ENCODE measurements at regions not wholly inside any gene's neighbourhood (a gene's known extent, or its start where the extent isn't known, plus 50 kb on each side); places are given as distances from the start of the nearest gene placed in this dataset.

GRCh38 chr7:153616711-153617325 is 435.4 kb upstream of the DPP6 start:
- Histone ChIP-seq H3K9me2 (ENCODE audit: insufficient read depth) (no peaks in the 10 kb centered on the region), H3K27ac (no peak overlapping the region), H3K27me3 (replicated peaks; ENCODE audit: insufficient read depth) (no peaks in the 10 kb centered on the region), H3K79me2 (ENCODE audit: insufficient read depth) (no peaks in the 10 kb centered on the region), H3K4me1 (ENCODE audit: insufficient read depth) (no peaks in the 10 kb centered on the region), H3K4me2 (ENCODE audit: unreplicated experiment) (no peak overlapping the region), H2AFZ (no peak overlapping the region), H4K20me1 (ENCODE audit: insufficient read depth) (no peaks in the 10 kb centered on the region), H3F3A (ENCODE audit: insufficient read depth) (no peaks in the 10 kb centered on the region), H3K36me3 (ENCODE audit: low read depth) (no peaks in the 10 kb centered on the region), H3K4me3 (no peak overlapping the region), H3K9me3 (ENCODE audit: low read depth) (no peaks in the 10 kb centered on the region), H3K9ac (no peak overlapping the region)
- no peak for DNase-seq
- WGBS, 2 experiments (ENCODE audit: low coverage in 1 of 2, low lambda C conversion rate in 2 of 2, missing lambda C conversion rate in 2 of 2): 2 to 4% methylated on average over 8 of the region's 8 CpGs
- TF ChIP-seq EZH2phosphoT487 (IDR thresholded peaks at IDR 0.05; ENCODE audit: insufficient read depth, low read depth): no peak
- TF ChIP-seq EZH2 (IDR thresholded peaks at IDR 0.05; ENCODE audit: insufficient read depth, poor library complexity, severe bottlenecking): no peak
- in situ Hi-C loops (cut with MboI): no loop called here

- no peaks in the 10 kb centered on the region for H3K79me2 ChIP-seq (ENCODE audit: insufficient read depth)
- in situ Hi-C loops (cut with MboI): no loop called here
- no peaks in the 10 kb centered on the region for H3K9me2 ChIP-seq (ENCODE audit: insufficient read depth)
- H3K9ac ChIP-seq: no peak overlapping the region
- no peak overlapping the region for H2AFZ ChIP-seq
- no peak overlapping the region for H3K4me2 ChIP-seq (ENCODE audit: unreplicated experiment)
- TF ChIP-seq EZH2phosphoT487 (IDR thresholded peaks at IDR 0.05; ENCODE audit: insufficient read depth, low read depth) (no peak), EZH2 (IDR thresholded peaks at IDR 0.05; ENCODE audit: insufficient read depth, poor library complexity, severe bottlenecking) (no peak)
- H4K20me1 ChIP-seq (ENCODE audit: insufficient read depth): no peaks in the 10 kb centered on the region
- H3K36me3 ChIP-seq (ENCODE audit: low read depth): no peaks in the 10 kb centered on the region
- H3K4me3 ChIP-seq: no peak overlapping the region
- no peaks in the 10 kb centered on the region for H3K27me3 ChIP-seq (replicated peaks; ENCODE audit: insufficient read depth)
- no peak for DNase-seq
- no peaks in the 10 kb centered on the region for H3F3A ChIP-seq (ENCODE audit: insufficient read depth)
- H3K4me1 ChIP-seq (ENCODE audit: insufficient read depth): no peaks in the 10 kb centered on the region
- no peak overlapping the region for H3K27ac ChIP-seq
- no peaks in the 10 kb centered on the region for H3K9me3 ChIP-seq (ENCODE audit: low read depth)
Observed at GRCh38 chr7:153627323-153627722, 424.9 kb upstream of the DPP6 start.

GRCh38 chr7:153628406-153628805 is 423.8 kb upstream of the DPP6 start:
- Histone ChIP-seq H4K20me1 (ENCODE audit: insufficient read depth) (no peaks in the 10 kb centered on the region), H3K27ac (no peak overlapping the region), H3K9ac (no peak overlapping the region), H3K9me2 (ENCODE audit: insufficient read depth) (no peaks in the 10 kb centered on the region), H3K27me3 (replicated peaks; ENCODE audit: insufficient read depth) (no peaks in the 10 kb centered on the region), H3F3A (ENCODE audit: insufficient read depth) (no peaks in the 10 kb centered on the region), H3K36me3 (ENCODE audit: low read depth) (no peaks in the 10 kb centered on the region), H3K4me2 (ENCODE audit: unreplicated experiment) (no peak overlapping the region), H3K9me3 (ENCODE audit: low read depth) (no peaks in the 10 kb centered on the region), H3K79me2 (ENCODE audit: insufficient read depth) (no peaks in the 10 kb centered on the region), H2AFZ (no peak overlapping the region), H3K4me1 (ENCODE audit: insufficient read depth) (no peaks in the 10 kb centered on the region), H3K4me3 (no peak overlapping the region)
- no peak for DNase-seq
- TF ChIP-seq EZH2 (IDR thresholded peaks at IDR 0.05; ENCODE audit: insufficient read depth, poor library complexity, severe bottlenecking) (no peak), EZH2phosphoT487 (IDR thresholded peaks at IDR 0.05; ENCODE audit: insufficient read depth, low read depth) (no peak)
- in situ Hi-C loops (cut with MboI): no loop called here
- WGBS, 2 experiments (ENCODE audit: low coverage in 1 of 2, low lambda C conversion rate in 2 of 2, missing lambda C conversion rate in 2 of 2): 26 to 29% methylated on average over 6 of the region's 6 CpGs

GRCh38 chr7:153628825-153629224 is 423.4 kb upstream of the DPP6 start:
- H3K4me2 ChIP-seq (ENCODE audit: unreplicated experiment): no peak overlapping the region
- no peak for DNase-seq
- H3K4me1 ChIP-seq (ENCODE audit: insufficient read depth): no peaks in the 10 kb centered on the region
- no peak overlapping the region for H3K4me3 ChIP-seq
- no peak overlapping the region for H3K9ac ChIP-seq
- WGBS, 2 experiments (ENCODE audit: low coverage in 1 of 2, low lambda C conversion rate in 2 of 2, missing lambda C conversion rate in 2 of 2): 0 to 8% methylated on average over 1 of the region's 1 CpG
- no peak for TF ChIP-seq EZH2 (IDR thresholded peaks at IDR 0.05; ENCODE audit: insufficient read depth, poor library complexity, severe bottlenecking)
- TF ChIP-seq EZH2phosphoT487 (IDR thresholded peaks at IDR 0.05; ENCODE audit: insufficient read depth, low read depth): no peak
- H2AFZ ChIP-seq: no peak overlapping the region
- in situ Hi-C loops (cut with MboI): no loop called here
- H3K36me3 ChIP-seq (ENCODE audit: low read depth): no peaks in the 10 kb centered on the region
- no peaks in the 10 kb centered on the region for H3K9me2 ChIP-seq (ENCODE audit: insufficient read depth)
- no peaks in the 10 kb centered on the region for H3K79me2 ChIP-seq (ENCODE audit: insufficient read depth)
- no peaks in the 10 kb centered on the region for H3F3A ChIP-seq (ENCODE audit: insufficient read depth)
- H3K27me3 ChIP-seq (replicated peaks; ENCODE audit: insufficient read depth): no peaks in the 10 kb centered on the region
- no peak overlapping the region for H3K27ac ChIP-seq
- H4K20me1 ChIP-seq (ENCODE audit: insufficient read depth): no peaks in the 10 kb centered on the region
- H3K9me3 ChIP-seq (ENCODE audit: low read depth): no peaks in the 10 kb centered on the region
